Transverse colon (tissue), 4 donors: ENCODE measurements at regions not wholly inside any gene's neighbourhood (a gene's known extent, or its start where the extent isn't known, plus 50 kb on each side); places are given as distances from the start of the nearest gene placed in this dataset.

Experiments used
- DNase-seq: peaks from one replicate; pipeline ENCODE4 v3.0.0-alpha.2; 2019
- H3K27ac ChIP-seq, 4 donors: fragments of 200-600 bp; sonication (generic); 2 replicates each; pipeline ENCODE4 v1.5.1; 2016 to 2018; ENCODE audit warnings: inconsistent platforms in 4 of 4
- H3K27me3 ChIP-seq: fragments of 200-600 bp; sonication (generic); 2 replicates; pipeline ENCODE4 v1.5.1; 2017; ENCODE audit warnings: inconsistent platforms
- H3K36me3 ChIP-seq, 4 donors: fragments of 200-600 bp; sonication (generic); 2 replicates each; pipeline ENCODE4 v1.5.1; 2017 to 2019; ENCODE audit warnings: inconsistent platforms in 4 of 4
- H3K4me1 ChIP-seq, 4 donors: fragments of 200-600 bp; sonication (generic); 2 replicates each; pipeline ENCODE4 v1.5.1; 2017 to 2020; ENCODE audit warnings: inconsistent platforms in 4 of 4
- H3K4me3 ChIP-seq, 4 donors: fragments of 200-600 bp; sonication (generic); 1 replicate in 1 of 4; 2 replicates in 3 of 4; pipeline versions ENCODE4 v1.5.1 to v1.6.1; 2017 to 2019; ENCODE audit warnings: inconsistent platforms in 4 of 4
- H3K9me3 ChIP-seq, 2 donors: fragments of 200-600 bp; sonication (generic); 2 replicates each; pipeline ENCODE4 v1.5.1; 2017 to 2019; ENCODE audit warnings: inconsistent platforms in 2 of 2
- EP300 ChIP-seq: sonication (generic); formaldehyde crosslinking; IDR thresholded peaks from one replicate; pipeline ENCODE4 v1.6.1; 2017; ENCODE audit warnings: antibody characterized with exemption, low read depth
- POLR2A ChIP-seq: fragments of 450-650 bp; IDR thresholded peaks from one replicate; pipeline ENCODE4 v1.6.1; 2016; ENCODE audit warnings: antibody characterized with exemption, mild to moderate bottlenecking, moderate library complexity
- POLR2AphosphoS5 ChIP-seq, 3 donors: sonication (generic); formaldehyde crosslinking; IDR thresholded peaks; one replicate each; pipeline ENCODE4 v1.6.1; 2016; ENCODE audit warnings: antibody characterized with exemption in 3 of 3
- WGBS, 2 donors: methylation state at CpG; one replicate each; pipeline ENCODE4 v1.1.5; 2018; ENCODE audit warnings: low coverage in 1 of 2; 5-methylcytosine and 5-hydroxymethylcytosine counted together
- in situ Hi-C, 4 donors: fragments of 200-750 bp; cut with MboI; loops; one replicate each; pipeline versions ENCODE4 v1.15.0 to v1.15.1; 2017; ENCODE audit warnings: low sequenced_read_pairs in 3 of 4, low pct_ligation_motif_present in 1 of 4, low pct_unique_long_range_greater_than_20kb in 1 of 4
- intact Hi-C: fragments of 100-400 bp; cut with DNase I; formaldehyde crosslinking; loops from one replicate; pipeline ENCODE4 v1.15.1; 2023; ENCODE audit warnings: low total_unique reads
- TF ChIP-seq, protein P1 (sequence below), 5 experiments: fragments of 200-600 bp in 3 of 5; fragments of 450-650 bp in 2 of 5; sonication (generic) in 3 of 5; IDR thresholded peaks; 1 replicate in 2 of 5; 2 replicates in 3 of 5; pipeline ENCODE4 v1.5.1; 2016 to 2017; ENCODE audit warnings: antibody characterized with exemption in 5 of 5, inconsistent platforms in 3 of 5, mild to moderate bottlenecking in 2 of 5, moderate library complexity in 1 of 5

DNA sequence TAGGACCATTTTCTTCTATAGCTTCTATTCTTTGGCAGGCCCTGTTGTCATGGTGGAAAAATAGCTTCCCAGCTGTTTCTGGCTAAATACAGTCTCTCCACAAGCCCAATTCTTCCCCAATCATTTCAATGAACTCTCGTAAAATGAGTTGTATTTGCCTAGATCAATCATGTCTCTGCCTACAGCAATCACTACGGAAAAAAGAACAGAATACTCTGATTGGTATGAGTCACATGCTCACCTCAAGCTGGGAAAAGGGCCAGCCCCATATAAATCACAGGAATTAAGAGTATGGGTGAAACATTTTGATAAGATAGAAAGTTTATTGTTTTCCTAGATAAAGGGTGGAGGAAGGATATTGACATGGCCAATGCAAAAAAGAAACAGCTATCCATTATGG, 711.4 kb downstream of the EFNA5 start:
- DNase-seq = peak; percentile 16
- no peak overlapping the region for H3K27ac ChIP-seq
- no peaks in the 10 kb centered on the region for H3K36me3 ChIP-seq
- in situ Hi-C loops = loop anchor here in 1 of 4 donors (25.0 kb wide), 1 partner anchor 653 kb away; no protein-coding TSS in a partner anchor
- no peaks in the 10 kb centered on the region for H3K9me3 ChIP-seq
- TF ChIP-seq, protein P1, sequence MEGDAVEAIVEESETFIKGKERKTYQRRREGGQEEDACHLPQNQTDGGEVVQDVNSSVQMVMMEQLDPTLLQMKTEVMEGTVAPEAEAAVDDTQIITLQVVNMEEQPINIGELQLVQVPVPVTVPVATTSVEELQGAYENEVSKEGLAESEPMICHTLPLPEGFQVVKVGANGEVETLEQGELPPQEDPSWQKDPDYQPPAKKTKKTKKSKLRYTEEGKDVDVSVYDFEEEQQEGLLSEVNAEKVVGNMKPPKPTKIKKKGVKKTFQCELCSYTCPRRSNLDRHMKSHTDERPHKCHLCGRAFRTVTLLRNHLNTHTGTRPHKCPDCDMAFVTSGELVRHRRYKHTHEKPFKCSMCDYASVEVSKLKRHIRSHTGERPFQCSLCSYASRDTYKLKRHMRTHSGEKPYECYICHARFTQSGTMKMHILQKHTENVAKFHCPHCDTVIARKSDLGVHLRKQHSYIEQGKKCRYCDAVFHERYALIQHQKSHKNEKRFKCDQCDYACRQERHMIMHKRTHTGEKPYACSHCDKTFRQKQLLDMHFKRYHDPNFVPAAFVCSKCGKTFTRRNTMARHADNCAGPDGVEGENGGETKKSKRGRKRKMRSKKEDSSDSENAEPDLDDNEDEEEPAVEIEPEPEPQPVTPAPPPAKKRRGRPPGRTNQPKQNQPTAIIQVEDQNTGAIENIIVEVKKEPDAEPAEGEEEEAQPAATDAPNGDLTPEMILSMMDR (IDR thresholded peaks at IDR 0.05) = no peak
- TF ChIP-seq EP300 (no peak), POLR2A (no peak), POLR2AphosphoS5 (IDR thresholded peaks at IDR 0.05) (no peak)
- intact Hi-C loops = loop anchor here (5.0 kb wide), 1 partner anchor 1757 kb away; no protein-coding TSS in a partner anchor
- no peak overlapping the region for H3K4me3 ChIP-seq
- H3K27me3 ChIP-seq = no peaks in the 10 kb centered on the region
- 31% methylated on average over 2 of the region's 2 CpGs; no CpG with 5 or more reads in 1 of the 2 donors for WGBS, 2 donors
- no peaks in the 10 kb centered on the region for H3K4me1 ChIP-seq

DNA sequence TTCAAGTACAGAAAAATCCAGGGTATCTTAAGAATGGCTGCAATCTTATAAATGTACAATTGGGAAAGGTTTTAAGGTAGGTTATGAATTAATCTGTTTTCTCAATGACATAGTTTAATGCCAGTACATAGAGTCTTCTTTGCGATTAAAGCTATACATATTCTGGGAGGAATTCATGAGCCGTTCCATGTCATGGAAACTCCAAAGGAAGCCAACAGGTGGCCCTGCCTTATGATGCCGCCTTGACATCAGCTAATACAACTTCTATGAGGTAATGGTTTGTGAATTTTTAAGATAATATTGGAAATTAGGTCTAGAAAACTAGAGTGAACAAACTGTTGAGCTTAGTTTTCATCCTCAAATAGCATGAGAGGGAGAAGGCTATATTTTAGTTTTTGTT, 713.4 kb downstream of the EFNA5 start:
- Histone ChIP-seq H3K36me3 (no peaks in the 10 kb centered on the region), H3K27me3 (no peaks in the 10 kb centered on the region), H3K9me3 (no peaks in the 10 kb centered on the region), H3K27ac (no peak overlapping the region), H3K4me1 (no peaks in the 10 kb centered on the region), H3K4me3 (no peak overlapping the region)
- in situ Hi-C loops = loop anchor here in 1 of 4 donors (25.0 kb wide), 1 partner anchor 655 kb away; no protein-coding TSS in a partner anchor
- intact Hi-C loops = loop anchor here (5.0 kb wide), 1 partner anchor 1755 kb away; no protein-coding TSS in a partner anchor
- TF ChIP-seq, protein P1 (IDR thresholded peaks at IDR 0.05) = no peak
- no peak for TF ChIP-seq EP300
- no peak for TF ChIP-seq POLR2A
- no peak for TF ChIP-seq POLR2AphosphoS5 (IDR thresholded peaks at IDR 0.05)
- 80 to 90% methylated on average over 3 of the region's 3 CpGs for WGBS, 2 donors
- no peak for DNase-seq

DNA sequence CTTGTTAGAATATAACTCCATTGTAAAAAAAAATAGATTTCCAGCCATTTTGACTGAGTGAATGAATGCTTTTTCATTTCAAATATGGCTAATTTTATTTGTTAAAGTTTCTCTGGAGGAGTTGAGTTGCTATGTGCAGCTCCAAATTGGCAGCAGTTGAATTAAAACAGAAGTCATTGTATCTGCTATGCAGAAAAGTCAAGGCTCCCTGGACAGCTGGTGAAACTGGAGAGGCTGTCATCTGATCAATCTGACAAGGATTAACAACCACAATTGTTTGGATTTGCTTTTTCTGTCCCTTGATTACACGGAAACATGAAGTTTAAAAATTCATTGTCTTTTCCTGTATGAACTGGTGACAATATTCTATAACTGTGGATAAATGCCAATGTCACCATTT, 713.9 kb downstream of the EFNA5 start:
- no peak overlapping the region for H3K27ac ChIP-seq
- intact Hi-C loops = loop anchor here (5.0 kb wide), 1 partner anchor 1755 kb away; no protein-coding TSS in a partner anchor
- TF ChIP-seq EP300 (no peak), POLR2A (no peak), POLR2AphosphoS5 (IDR thresholded peaks at IDR 0.05) (no peak)
- TF ChIP-seq, protein P1 (IDR thresholded peaks at IDR 0.05) = no peak
- H3K4me1 ChIP-seq = no peaks in the 10 kb centered on the region
- WGBS, 2 donors = 53 to 73% methylated on average over 1 of the region's 1 CpG
- in situ Hi-C loops = loop anchor here in 1 of 4 donors (25.0 kb wide), 1 partner anchor 655 kb away; no protein-coding TSS in a partner anchor
- H3K4me3 ChIP-seq = no peak overlapping the region
- DNase-seq = no peak
- no peaks in the 10 kb centered on the region for H3K36me3 ChIP-seq
- no peaks in the 10 kb centered on the region for H3K27me3 ChIP-seq
- no peaks in the 10 kb centered on the region for H3K9me3 ChIP-seq

DNA sequence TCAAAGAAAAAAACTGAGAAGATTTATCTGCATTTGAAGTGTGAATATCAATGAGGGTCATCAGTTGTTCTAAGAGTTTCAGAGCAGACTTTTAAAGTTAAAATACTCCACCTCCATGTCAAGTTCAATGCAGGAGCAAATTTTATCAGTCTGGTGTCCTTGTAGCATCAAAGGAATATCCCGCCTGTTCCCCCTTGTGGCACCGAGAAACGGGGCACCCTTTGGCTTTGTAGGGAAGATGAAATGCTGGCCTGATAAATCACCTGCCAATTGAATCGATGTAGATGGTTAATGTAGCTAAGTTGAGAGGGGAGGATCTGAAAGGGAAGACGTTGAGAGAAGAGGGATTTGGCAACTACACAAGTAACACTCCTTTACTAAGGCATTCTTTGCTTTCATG, 714.5 kb downstream of the EFNA5 start:
- intact Hi-C loops = loop anchor here (5.0 kb wide), 1 partner anchor 1754 kb away; no protein-coding TSS in a partner anchor
- no peaks in the 10 kb centered on the region for H3K36me3 ChIP-seq
- H3K4me3 ChIP-seq = no peak overlapping the region
- no peak for TF ChIP-seq POLR2A
- DNase-seq = no peak
- H3K9me3 ChIP-seq = no peaks in the 10 kb centered on the region
- in situ Hi-C loops = loop anchor here in 1 of 4 donors (25.0 kb wide), 1 partner anchor 656 kb away; no protein-coding TSS in a partner anchor
- no peak overlapping the region for H3K27ac ChIP-seq
- 66 to 73% methylated on average over 3 to 5 of the region's 5 CpGs for WGBS, 2 donors
- no peaks in the 10 kb centered on the region for H3K4me1 ChIP-seq
- H3K27me3 ChIP-seq = no peaks in the 10 kb centered on the region

DNA sequence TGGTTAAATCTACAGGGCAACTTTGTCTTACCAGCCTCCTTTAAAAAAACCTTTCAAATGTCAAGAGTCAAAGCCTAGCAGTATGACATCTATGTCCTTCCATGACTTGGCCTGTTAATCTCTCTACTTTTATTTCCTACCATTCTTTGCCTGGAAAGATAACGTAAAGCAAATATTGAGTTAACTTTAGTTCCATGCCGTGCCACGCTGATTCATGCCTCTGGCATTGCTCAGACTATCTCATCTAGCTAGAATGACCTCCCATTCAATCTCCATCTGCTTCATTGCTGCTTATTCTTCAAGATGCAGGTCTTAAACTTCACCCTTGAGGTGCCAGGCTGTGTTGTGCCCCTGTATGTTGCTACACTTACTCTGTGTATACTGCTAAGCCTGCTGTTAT, 729.8 kb downstream of the EFNA5 start:
- in situ Hi-C loops (no loop called here), intact Hi-C loops (no loop called here)
- no peaks in the 10 kb centered on the region for H3K4me1 ChIP-seq
- H3K36me3 ChIP-seq = no peaks in the 10 kb centered on the region
- no peak overlapping the region for H3K4me3 ChIP-seq
- no peak overlapping the region for H3K27ac ChIP-seq
- no peak for DNase-seq
- TF ChIP-seq EP300 (no peak), POLR2AphosphoS5 (IDR thresholded peaks at IDR 0.05) (no peak), POLR2A (no peak)
- TF ChIP-seq, protein P1 (IDR thresholded peaks at IDR 0.05) = no peak
- H3K27me3 ChIP-seq = no peaks in the 10 kb centered on the region
- H3K9me3 ChIP-seq = no peaks in the 10 kb centered on the region
- 45 to 56% methylated on average over 3 of the region's 3 CpGs for WGBS, 2 donors
